GM20000 (cell line): ENCODE measurements at regions not wholly inside any gene's neighbourhood (a gene's known extent, or its start where the extent isn't known, plus 50 kb on each side); places are given as distances from the start of the nearest gene placed in this dataset.

ENCODE experiments used
- DNase-seq: peaks from one replicate; pipeline ENCODE4 v3.0.0; 2012; ENCODE audit warnings: low spot score
- TF ChIP-seq, protein P1 (sequence below): IDR thresholded peaks from 2 replicates; pipeline ENCODE4 v1.5.1; 2012; ENCODE audit warnings: mild to moderate bottlenecking, control low read depth; ENCODE audit errors: extremely low read depth, missing control alignments

DNA sequence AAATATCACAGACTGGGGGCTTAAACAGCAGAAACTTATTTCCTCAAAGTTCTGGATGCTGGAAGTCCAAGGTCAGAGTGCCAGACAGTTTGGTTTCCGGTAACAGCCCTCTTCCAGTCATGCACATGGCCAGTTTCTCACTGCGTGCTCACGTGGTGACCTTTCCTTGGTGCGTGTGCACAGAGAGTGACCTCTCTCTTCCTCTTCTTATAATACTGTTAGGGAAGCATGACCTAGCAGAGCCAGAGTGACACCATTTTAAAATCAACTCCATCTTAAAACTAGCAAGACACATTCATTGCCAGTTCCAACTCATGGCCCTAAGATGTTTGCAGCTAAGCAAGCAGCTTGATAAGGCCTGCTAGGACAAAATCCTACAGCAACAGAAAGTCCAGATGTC lies 221.5 kb upstream of the DAAM1 start:
- TF ChIP-seq, protein P1, sequence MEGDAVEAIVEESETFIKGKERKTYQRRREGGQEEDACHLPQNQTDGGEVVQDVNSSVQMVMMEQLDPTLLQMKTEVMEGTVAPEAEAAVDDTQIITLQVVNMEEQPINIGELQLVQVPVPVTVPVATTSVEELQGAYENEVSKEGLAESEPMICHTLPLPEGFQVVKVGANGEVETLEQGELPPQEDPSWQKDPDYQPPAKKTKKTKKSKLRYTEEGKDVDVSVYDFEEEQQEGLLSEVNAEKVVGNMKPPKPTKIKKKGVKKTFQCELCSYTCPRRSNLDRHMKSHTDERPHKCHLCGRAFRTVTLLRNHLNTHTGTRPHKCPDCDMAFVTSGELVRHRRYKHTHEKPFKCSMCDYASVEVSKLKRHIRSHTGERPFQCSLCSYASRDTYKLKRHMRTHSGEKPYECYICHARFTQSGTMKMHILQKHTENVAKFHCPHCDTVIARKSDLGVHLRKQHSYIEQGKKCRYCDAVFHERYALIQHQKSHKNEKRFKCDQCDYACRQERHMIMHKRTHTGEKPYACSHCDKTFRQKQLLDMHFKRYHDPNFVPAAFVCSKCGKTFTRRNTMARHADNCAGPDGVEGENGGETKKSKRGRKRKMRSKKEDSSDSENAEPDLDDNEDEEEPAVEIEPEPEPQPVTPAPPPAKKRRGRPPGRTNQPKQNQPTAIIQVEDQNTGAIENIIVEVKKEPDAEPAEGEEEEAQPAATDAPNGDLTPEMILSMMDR = no peak
- no peak for DNase-seq

DNA sequence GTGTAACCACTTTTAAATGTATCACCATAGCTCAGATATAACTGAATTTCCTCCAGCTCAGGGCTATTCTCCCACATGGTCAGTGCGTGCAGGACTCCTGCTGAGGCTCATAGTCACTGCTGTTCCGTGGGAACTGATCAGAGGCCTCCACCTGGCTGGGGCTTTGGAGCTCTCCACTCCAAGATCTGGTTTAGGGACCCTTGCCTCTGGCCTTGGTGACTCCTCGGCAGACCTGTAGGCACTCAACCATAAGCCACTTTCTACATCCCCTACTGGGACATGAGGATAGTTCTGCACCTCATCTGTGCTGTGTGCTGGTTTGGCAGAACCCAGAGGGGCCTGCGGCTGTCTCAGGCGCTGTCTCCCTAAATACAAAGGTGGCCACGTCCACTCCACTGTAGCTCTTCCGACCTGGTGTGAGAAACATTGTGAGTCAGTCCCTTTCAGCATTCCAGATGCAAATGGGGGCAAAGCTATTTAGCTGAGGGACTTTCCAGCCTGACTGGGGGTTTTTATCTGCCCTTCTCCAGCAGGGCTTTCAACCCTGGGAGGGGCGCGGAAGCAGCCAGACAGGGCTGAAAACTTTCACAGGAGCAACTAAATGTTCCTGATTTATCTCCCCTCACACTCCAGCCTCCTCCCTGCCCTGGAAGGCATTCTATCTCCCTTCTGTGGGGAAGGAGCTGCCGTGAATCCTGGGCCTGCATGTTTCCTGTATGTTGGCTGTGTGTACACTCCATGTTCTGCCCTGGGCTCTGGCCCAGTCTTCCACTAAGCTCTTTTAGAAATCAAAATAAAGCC lies 218.3 kb upstream of the DAAM1 start:
- DNase-seq = no peak
- TF ChIP-seq, protein P1 = no peak

DNA sequence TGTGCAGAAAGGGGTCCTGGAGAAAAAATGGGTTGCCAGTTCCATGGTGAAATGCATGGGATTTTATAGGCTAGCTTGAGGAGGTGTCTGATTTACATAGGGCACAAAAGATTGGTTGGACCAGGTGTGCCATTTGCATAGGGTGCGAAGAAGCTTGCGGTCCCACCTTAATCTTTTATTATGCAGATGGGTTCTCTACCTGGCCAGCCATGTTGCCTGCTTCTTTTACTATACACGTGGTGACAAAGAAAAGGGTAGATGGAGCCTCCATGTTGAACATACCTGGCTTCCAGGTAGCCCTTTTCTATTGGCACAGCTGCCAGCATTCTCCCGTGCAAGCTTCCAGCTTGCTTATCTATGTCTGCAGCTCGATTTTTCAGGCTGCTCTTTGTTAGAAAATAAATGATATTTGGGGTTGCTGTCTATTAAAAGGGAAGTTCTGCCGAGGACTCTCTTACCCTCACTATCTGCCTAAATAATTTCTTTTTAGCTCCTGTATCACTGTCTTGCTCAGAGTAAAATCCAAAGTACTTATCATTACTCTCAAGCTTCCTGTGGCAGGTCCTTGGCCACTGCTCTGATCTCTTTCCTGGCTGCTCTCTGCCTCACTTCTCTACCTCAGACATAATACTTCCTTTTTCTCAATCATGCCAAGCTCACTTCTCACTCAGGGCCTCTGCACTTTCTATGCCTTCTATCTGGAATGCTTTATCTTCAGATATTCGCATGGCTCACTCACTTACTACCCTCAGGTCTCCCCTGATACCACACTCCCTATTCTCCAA lies 216.0 kb upstream of the DAAM1 start:
- DNase-seq = peak; percentile 8
- TF ChIP-seq, protein P1 = no peak

DNA sequence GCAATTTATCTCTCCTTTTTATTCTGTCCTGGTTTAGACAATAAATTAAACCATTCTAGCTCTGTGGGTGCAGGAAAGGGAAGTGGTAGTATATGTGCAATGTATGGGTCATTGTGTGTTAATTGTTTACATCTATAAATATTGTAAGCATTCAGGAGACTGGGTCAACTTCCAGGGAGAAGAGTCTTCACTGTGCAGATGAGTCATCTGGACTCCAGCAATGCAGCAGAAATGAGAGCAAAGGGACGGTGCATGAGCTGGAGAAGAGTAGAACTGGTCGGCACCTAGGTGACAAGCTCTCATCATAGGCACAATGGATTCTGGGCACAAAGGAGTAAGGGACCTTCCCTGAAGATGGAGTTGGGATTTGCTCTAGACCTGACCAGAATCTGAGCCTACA lies 211.1 kb upstream of the DAAM1 start:
- TF ChIP-seq, protein P1 = no peak

DNA sequence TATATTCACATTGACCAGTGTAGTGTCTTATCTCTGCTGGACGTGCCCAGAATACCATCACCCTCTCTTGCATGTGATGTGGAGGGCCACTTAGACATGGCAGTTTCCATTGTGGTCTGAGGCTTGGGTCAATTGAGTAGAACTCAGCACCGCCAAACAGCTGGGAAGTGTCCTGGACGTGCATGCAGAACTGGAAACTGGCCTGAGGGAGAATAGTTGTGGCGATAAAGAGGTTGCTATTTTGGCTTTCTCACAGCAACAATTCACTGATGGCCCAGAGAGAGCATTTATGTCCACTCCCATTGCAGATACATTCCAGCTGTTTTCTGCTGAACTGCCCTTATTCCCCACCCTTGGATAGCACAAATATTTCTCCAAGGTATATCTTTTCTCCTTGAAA lies 210.1 kb upstream of the DAAM1 start:
- TF ChIP-seq, protein P1 = no peak
- no peak for DNase-seq

More for the DNA sequence above, 211.1 kb upstream of the DAAM1 start:
- no peak for DNase-seq

DNA sequence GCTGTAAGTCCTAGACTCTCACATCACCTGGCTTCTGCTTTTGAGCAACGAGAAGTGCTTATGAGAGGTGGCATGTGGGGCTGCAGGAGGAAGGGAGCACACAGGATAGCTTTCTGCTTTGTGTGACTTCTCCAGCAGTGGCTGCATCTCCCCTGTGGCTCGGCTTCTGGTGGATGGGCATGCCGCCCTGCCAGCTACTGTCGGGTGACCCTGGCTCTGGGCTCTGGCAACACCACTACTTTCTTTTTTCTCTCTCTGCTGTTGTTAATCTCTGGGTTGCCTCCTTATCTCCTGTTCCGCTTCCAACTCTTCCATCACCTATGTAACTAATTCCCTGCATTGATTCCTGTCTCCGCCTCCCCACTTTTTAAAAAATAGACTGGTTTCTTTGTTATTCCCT lies 209.1 kb upstream of the DAAM1 start:
- DNase-seq = no peak
- TF ChIP-seq, protein P1 = no peak

DNA sequence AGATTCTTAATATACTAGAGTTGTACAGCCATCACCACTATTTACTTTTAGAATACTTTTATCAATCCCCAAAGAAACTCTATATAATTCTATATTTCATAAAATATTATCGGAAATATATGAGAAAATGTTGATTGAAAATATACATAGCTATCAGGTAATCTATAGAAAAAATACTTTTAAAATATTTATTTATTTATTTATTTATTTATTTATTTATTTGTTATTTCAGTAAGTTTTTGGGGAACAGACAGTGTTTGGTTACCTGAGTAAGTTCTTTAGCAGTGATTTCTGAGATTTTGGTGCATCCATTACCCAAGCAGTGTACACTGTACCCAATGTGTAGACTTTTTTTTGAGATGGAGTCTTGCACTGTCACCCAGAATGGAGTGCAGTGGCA lies 206.6 kb upstream of the DAAM1 start:
- TF ChIP-seq, protein P1 = no peak
- DNase-seq = no peak
